Skin of body (tissue), 1 donor: ENCODE measurements at regions not wholly inside any gene's neighbourhood (a gene's known extent, or its start where the extent isn't known, plus 50 kb on each side); places are given as distances from the start of the nearest gene placed in this dataset.
"Not testable (repeated sequence)": the region's sequence is repeated elsewhere in the genome, so short reads cannot be mapped to it uniquely, and the experiment has no call there.

ENCODE experiments used
- DNase-seq: peaks from one replicate; lab custom pipeline; 2025; lab: John Stamatoyannopoulos, UW

- DNase-seq, result no peak
Measured at GRCh38 chr16:47865337-47865855, 290.4 kb downstream of the ABCC12 start.

DNA sequence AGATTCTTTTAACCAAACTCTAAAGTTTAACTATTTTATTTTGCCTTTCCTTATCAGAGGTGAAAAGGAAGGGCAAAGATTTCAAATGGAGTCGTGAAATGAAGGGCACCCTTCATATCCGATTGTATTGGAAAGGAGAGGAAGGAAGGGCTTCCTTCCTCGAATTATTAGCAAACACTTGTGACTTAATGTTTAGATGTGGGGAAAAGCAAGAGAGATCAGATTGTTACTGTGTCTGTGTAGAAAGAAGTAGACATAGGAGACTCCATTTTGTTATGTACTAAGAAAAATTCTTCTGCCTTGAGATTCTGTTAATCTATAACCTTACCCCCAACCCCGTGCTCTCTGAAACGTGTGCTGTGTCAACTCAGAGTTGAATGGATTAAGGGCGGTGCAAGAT, 291.5 kb downstream of the ABCC12 start:
- not testable (repeated sequence) for DNase-seq

GRCh38 chr16:47861999-47862398, 293.8 kb downstream of the ABCC12 start:
- DNase-seq, result no peak

- DNase-seq, result no peak
Measured at GRCh38 chr16:47858333-47858982, 297.3 kb downstream of the ABCC12 start.

GRCh38 chr16:47855431-47855830, 300.4 kb downstream of the ABCC12 start:
- DNase-seq, result no peak

GRCh38 chr16:47854737-47855136, 301.1 kb downstream of the ABCC12 start:
- DNase-seq, result no peak

GRCh38 chr16:47852991-47853390, 302.8 kb downstream of the ABCC12 start:
- DNase-seq, result no peak

GRCh38 chr16:47851146-47851545, 304.6 kb downstream of the ABCC12 start:
- DNase-seq, result no peak

DNA sequence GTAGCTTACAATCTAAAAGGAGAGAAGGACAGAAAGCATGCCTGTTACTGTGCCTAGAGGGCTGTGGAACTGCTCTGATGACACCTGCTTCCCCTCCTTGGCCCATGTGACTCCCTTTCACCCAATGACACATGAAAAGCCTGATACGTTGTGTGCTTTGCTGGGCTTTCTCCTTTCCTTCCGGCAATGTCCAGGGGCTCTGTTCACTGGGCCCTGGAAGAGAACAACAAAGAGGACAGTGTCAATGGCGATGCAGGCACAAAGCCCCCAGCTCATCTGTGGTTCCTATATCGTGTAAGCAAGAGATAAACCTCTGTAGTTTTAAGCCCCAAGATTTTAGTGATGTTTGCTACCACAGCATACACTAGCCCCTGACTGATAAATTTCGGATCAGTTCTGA, 306.1 kb downstream of the ABCC12 start:
- DNase-seq, result no peak

DNA sequence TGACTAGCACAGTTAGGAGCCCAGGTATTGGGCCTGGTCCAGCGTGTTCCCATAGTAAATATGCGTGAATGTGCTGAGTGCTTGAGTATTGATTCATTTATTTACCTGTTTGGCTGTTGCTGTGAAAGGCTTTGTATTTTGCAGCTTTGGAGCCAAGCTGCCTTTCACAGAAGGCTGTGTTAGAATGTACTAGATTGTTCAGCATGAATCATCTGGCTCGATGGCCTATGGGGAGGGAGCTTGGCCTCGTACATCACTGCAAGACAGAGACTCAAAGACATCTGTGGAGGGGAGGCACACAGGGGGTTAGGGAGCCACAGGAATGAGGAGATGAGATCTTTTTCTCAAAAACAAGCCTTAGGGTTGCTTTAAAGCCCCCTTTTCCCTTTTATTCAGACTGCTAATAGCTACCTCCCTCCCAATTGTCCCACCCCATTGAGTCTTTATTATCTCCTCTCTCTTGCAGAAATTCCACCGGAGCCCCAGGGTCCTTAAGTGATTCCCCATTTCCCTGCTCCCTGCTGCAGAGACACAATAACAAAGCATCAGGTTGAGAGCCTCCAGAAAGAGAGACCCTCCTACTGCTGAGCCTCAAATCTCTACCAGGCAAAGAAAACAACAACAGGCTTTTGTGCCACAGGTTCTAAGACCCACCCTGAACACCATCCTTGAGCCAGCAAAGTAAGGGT, 307.2 kb downstream of the ABCC12 start:
- peak; percentile 11 for DNase-seq

DNA sequence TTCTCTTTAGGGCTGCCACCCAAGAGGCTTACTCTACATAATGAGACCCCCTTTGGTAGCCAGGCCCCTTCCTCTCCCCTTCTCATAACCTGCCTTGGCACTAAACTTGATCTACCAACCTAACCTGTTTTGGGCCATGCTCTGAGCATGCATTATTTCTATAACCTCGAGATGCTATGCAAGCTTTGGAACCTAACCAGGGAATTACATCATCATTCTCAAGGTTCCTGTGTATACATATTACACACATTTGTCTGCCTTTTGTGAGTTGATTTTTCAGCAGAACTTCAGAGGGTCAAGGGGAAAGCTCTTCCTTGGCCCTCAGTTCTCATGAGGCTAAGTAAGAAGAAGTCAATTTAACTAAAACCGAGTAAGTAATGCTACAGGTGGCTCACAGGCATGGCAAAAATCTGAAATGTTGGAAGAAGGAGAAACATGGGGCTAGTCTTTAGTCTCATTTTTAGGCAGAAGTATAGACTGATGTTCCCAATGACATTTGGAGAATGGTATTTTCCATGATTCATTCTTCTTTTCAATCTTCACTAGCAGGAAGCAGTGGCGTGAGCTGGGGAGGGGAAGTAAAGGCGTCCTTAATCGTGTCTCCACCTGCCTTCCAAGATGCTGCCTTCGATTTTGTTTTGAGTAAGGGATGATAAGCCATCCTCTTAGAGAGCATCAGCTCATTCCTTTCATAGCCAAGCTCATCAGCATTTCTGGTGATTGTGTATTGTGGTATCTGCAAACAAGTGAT, 308.4 kb downstream of the ABCC12 start:
- DNase-seq, result no peak

GRCh38 chr16:47834485-47835024, 321.2 kb downstream of the ABCC12 start:
- DNase-seq, result no peak

GRCh38 chr16:47833771-47834170, 322.0 kb downstream of the ABCC12 start:
- DNase-seq, result no peak

DNA sequence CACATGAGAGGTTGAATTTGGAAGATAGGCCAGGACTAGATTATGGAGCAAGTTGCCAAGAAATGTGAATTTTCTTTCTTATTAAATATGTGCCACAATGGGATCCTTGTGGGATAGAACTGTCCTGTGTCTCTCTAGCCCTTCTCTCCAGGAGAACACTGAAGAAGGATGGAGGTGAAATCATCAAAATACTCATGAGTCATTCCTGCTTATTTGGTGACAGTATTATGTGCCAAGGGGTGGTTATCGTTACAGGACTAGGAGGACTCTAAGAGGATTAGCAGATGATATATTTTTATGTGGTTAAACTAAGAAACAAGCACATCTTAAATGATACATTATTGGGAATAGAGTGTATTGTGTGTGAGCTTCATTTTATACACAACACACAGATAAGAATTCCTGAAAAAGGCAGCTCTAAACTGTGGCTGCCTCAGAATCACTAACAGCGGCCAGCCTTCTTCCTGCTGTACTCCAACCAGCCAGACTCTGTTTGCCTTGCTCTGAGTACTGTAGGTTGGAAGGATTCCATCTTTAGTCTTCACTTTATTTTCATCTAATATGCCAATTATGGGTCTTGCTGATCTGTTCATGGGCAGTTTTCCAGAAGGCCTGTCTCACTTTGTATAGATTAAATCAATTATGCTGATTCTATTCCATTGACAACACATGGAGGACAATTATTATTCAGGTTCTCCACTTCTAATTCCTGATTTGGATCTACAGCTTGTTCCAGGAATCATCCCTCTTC, 325.8 kb downstream of the ABCC12 start:
- no peak for DNase-seq

DNA sequence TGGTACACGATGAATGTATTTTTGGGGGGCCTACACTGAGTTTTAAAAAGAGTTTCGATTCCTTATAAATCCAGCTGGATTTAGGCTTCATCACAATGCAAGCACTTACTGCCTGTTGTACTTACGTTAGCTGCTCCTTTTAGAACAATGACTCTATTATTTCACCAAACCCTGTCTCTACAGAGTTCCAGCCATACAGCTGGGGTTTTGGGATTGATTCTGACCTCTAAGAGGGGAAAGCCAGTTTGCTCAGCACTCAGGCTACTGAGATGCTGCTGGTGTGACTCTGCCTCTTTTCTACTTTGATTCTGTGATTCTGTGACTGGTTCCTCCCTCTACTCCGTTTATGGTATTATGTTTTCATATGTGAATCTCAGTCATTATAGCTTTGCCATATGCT, 329.7 kb downstream of the ABCC12 start:
- no peak for DNase-seq

DNA sequence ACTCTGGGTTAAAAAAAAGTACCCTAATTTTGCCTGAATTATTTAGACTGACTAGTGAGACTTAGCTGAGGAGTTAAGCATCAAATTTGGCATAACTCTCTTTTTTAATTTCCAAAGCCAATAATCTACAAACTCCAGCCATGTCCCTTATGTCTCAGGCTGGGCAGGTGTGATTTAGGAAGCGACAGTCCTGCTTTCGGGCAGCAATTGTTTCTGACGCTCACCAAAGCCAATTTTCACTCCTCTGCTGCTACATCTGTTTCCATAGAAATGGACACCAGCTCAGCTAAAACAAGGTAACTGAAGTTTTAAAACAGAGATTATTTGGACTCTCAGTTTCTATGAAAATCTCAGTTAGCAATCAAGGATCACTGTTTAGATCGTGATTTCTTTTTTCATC, 338.7 kb downstream of the ABCC12 start:
- no peak for DNase-seq

- no peak for DNase-seq
Measured at GRCh38 chr16:47816511-47816910, 339.3 kb downstream of the ABCC12 start.

DNA sequence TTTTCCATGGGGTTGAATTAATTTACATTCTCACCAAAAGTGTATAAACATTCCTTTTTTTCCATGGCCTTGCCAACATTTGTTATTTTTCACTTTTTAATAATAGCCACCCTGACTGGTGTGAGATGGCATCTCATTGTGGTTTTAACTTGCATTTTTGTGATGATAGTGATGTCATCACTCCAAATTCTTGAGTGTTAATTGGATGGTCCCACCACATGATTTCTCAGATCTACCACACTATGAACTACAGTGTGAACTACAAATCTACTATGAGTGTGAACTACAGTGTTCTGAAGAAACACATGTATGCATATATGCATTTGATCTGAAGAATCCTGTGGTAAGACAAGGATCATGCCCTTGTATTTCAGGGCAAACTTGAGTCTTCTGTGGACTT, 340.1 kb downstream of the ABCC12 start:
- no peak for DNase-seq

- not testable (repeated sequence) for DNase-seq
Measured at GRCh38 chr16:47811758-47812157, 344.0 kb downstream of the ABCC12 start.

GRCh38 chr16:47806309-47806847, 345.2 kb downstream of the PHKB start:
- no peak for DNase-seq

DNA sequence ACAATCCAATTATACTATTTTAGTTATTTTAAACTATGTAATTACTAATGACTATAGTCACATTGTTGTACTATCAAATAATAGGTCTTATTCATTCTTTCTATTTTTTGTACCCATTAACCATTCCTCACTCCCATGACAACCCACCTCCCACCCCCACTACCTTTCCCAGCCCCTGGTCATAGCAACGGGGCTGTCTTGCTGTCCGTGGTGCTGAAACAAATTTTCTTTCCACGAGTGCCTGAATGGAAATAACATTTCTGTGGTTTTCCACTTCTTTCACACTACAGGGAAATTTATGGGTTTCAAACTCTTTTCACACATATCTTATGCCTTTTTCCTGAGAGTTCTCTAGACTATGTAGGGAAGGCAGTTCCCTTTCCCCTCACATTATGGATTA, 326.6 kb downstream of the PHKB start:
- DNase-seq, result no peak
